HG03442 (cell line): ENCODE measurements at regions not wholly inside any gene's neighbourhood (a gene's known extent, or its start where the extent isn't known, plus 50 kb on each side); places are given as distances from the start of the nearest gene placed in this dataset.

Experiments
- ATAC-seq: cut with Tn5 transposase; IDR thresholded peaks from one replicate; pipeline ENCODE4 v1.9.1; 2021; ENCODE audit warnings: mild to moderate bottlenecking, moderate library complexity; ENCODE audit not compliant: unreplicated experiment

GRCh38 chr18:61949946-61950345 is 57.1 kb upstream of the RNF152 start:
- ATAC-seq = no peak

- ATAC-seq = no peak
These were observed 56.1 kb upstream of the RNF152 start for GRCh38 chr18:61948846-61949438.

DNA sequence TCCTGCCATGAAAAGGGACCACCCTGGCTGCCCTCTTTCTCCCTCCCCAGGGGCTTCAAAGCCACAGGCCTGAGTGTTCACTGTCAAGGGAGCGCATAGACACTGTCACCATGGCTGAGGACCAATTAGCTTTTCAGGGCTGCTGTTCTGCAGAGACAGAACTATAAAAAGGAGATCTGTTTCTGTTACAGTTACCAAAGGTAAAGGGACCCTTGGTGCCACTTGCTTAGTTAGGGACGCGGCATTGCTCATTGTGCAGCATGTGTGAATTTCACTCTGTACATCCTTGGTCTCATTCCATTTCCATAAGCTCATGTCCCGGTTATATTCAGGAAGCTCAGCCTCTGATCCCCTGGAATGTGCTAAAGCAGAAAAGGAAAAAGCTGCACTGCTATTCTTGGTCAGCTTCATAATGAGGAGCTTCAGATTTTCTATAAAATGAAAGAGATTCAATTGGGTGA is 55.5 kb upstream of the RNF152 start:
- ATAC-seq = no peak

DNA sequence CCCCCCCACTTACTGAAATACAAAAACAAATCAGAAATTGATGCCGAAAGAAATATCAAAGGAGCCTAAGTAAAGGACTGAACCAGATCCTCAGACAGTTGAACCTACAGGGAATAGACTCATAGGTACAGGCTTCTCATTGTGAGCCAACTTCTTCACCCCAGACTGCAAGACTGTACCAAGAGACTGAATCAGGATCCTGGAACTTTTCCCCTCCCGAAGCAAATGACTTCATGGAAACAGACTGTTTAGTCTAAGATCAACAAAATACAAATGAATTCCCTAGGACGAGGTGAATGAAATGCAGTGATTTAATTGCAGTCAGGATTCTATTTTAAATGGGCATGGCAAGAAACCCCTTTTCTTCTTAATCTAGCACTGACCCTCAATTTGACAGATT is 53.6 kb upstream of the RNF152 start:
- ATAC-seq = no peak

- ATAC-seq = no peak
These were observed 50.6 kb upstream of the RNF152 start for GRCh38 chr18:61943175-61943964.
